Right cardiac atrium (tissue), 5 donors: ENCODE measurements at regions not wholly inside any gene's neighbourhood (a gene's known extent, or its start where the extent isn't known, plus 50 kb on each side); places are given as distances from the start of the nearest gene placed in this dataset.
A peak's percentile ranks its signal among the peaks of the same experiment; 100 is the strongest.

ENCODE experiments used
- ATAC-seq, 2 donors: fragments of 200-7000 bp; cut with Tn5 transposase; one replicate each; pipeline versions ENCODE4 v1.8.0 to v1.9.1; 2020; ENCODE audit warnings: moderate library complexity in 2 of 2, mild to moderate bottlenecking in 1 of 2
- DNase-seq, 3 donors: peaks; one replicate each; pipeline ENCODE4 v3.0.0-alpha.2; 2020
- H3K27ac ChIP-seq: one replicate; pipeline ENCODE4 v1.5.1; 2013; ENCODE audit warnings: mild to moderate bottlenecking, low read length, control low read depth, moderate library complexity
- H3K27me3 ChIP-seq: one replicate; pipeline ENCODE4 v1.6.1; 2013; ENCODE audit not compliant: control insufficient read depth, insufficient read depth
- H3K4me1 ChIP-seq: one replicate; pipeline ENCODE4 v1.6.1; 2013; ENCODE audit warnings: low read length; ENCODE audit not compliant: control insufficient read depth, insufficient read depth
- H3K4me3 ChIP-seq: one replicate; pipeline ENCODE4 v1.5.1; 2013; ENCODE audit warnings: low read length, control low read depth
- H3K9me3 ChIP-seq: one replicate; pipeline ENCODE4 v1.6.1; 2013; ENCODE audit warnings: low read length; ENCODE audit not compliant: control insufficient read depth
- WGBS: extraction: QIAGEN DNeasy Blood & Tissue Kit; methylation state at CpG from one replicate; pipeline ENCODE4 v1.1.7; 2013; 5-methylcytosine and 5-hydroxymethylcytosine counted together
- intact Hi-C, 4 donors: fragments of 100-400 bp; cut with DNase I; formaldehyde crosslinking; loops; one replicate each; pipeline versions ENCODE4 v1.11.0 to v1.14.0; 2022 to 2023
- donor health status: healthy with polysubstance abuse.
- donor health status: DM: no; HTN: yes; CAD: no.
- donor health status: DM: no; HTN: no; CAD: no.
- donor health status: DM: no; HTN: yes; CAD: no; lungs with severe emphysema.
- donor health status: DM: yes; HTN: yes; CAD: no.

DNA sequence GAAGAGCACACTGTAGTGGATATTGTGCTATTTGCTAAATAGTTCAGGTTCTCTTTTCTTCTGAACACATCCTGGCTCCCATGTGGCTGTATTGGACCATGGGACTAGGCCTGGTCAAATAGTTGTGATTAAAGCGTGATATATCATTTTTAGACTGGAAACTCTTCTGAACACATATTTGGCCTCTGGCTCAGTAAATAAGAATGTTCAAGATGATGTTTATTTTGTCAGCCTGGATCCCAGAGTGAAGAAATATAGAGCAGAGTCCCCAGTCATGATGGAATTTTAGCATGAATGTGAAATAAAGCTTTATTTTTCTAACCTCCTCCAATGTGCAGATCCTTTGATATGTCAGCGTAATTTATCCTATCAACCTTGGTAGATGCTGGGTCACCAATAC, 542.6 kb downstream of the ADGRL2 start:
- 83% methylated on average over 2 of the region's 2 CpGs for WGBS
- intact Hi-C loops = no loop called here
- no peak for ATAC-seq
- H3K27ac ChIP-seq = no peak overlapping the region
- no peaks in the 10 kb centered on the region for H3K9me3 ChIP-seq
- no peak overlapping the region for H3K4me3 ChIP-seq
- no peaks in the 10 kb centered on the region for H3K4me1 ChIP-seq
- no peak for DNase-seq
- H3K27me3 ChIP-seq = no peaks in the 10 kb centered on the region

DNA sequence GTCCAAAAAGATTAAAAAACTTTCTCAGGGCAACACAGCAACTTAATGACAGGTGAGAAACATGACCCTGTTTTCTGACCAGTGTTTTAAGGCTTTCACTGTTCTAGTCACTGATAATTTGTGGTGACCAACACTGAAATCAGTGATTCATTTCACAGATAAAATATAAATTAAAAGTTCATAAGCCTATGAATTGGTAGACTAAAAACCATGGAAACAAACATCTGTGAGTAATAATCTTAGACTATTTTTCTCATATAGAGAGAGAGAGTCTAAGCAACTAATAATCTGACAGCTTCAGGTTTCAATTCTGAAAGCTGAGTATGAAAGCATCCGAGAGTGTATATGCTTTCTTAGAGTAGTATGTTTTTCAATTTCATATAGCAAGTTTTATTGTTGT, 536.9 kb downstream of the ADGRL2 start:
- ATAC-seq (no peak), DNase-seq (no peak)
- no peak overlapping the region for H3K4me3 ChIP-seq
- H3K27me3 ChIP-seq = no peaks in the 10 kb centered on the region
- no peak overlapping the region for H3K27ac ChIP-seq
- 91% methylated on average over 1 of the region's 1 CpG for WGBS
- intact Hi-C loops = no loop called here
- no peaks in the 10 kb centered on the region for H3K4me1 ChIP-seq
- no peaks in the 10 kb centered on the region for H3K9me3 ChIP-seq

DNA sequence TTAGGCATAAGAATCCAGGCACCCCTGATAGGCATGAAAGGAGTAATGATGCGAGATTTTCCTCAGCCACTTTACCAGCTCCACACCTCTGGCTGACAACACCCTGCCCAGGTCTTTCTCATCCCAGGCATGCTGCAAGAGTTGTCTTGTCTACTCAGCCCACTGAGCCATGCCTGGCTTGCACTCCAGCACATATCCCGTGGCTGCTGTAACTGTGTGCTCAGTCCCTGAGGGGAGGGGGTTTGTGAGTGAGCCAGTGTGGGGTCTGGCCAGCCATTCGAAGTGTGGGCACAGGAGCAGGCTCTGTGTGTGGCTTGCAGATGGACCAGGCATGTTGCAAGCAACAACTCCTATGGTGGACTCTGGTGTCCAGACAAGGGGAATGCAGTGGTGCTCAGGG, 529.6 kb downstream of the ADGRL2 start:
- Histone ChIP-seq H3K27ac (no peak overlapping the region), H3K4me1 (no peaks in the 10 kb centered on the region), H3K4me3 (no peak overlapping the region), H3K27me3 (no peaks in the 10 kb centered on the region), H3K9me3 (no peaks in the 10 kb centered on the region)
- peak in 1 of 2 donors; percentile 29 for ATAC-seq
- DNase-seq = no peak
- intact Hi-C loops = no loop called here
- WGBS = 77% methylated on average over 3 of the region's 3 CpGs

DNA sequence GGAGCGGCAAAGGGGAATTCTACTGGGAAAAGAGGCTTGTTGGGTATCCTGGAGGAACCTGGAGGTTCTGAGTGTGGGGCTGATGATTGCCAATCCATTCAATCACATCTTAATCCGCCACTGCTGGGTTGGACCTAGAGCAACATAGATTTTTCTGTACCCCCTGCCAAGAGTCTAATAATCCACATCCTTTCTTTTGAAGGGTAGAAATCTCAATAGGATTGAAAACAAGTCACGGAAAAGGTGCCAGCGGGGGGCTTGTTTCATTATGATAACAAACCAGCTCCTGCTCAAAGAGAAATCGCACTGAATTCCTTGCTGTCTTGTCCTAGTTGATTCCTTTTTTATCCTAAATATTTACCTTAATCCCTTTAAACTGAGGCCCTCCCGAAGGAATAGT, 528.5 kb downstream of the ADGRL2 start:
- H3K27ac ChIP-seq = no peak overlapping the region
- 91% methylated on average over 6 of the region's 6 CpGs for WGBS
- intact Hi-C loops = no loop called here
- H3K27me3 ChIP-seq = no peaks in the 10 kb centered on the region
- ATAC-seq (no peak), DNase-seq (no peak)
- H3K9me3 ChIP-seq = no peaks in the 10 kb centered on the region
- no peak overlapping the region for H3K4me3 ChIP-seq
- H3K4me1 ChIP-seq = no peaks in the 10 kb centered on the region

DNA sequence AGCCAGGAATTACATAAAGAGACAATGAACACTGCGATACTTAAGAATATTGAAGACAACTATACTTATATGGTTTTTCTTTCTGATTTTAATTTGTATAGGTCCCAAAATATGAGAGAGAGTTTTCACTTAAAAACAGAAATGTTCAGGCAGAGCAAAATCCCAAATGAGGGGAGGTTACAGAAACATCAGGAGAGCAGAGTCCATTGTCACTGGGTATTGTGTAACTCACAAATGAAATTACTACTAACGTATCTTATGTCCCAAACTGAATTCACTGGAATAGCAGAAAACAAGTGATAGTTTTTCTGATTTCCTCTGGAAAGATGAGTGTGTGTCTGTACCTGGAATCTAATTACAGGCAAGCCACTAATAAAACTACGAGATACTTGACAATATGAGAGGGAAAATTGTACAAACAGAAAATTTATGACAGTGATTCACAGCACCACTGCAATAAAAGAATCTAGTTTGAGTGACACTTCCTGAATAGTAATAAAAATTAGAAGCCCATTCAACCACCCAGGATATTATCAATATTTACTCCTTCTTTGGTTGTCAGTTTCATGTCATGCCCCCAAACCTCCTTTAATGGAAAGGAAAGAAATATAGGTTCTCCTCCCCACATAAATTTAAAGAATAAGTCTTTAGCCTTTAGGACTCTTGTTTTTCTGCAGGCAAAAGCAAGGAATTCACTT, 522.6 kb downstream of the ADGRL2 start:
- no peaks in the 10 kb centered on the region for H3K27me3 ChIP-seq
- ATAC-seq (no peak), DNase-seq (no peak)
- intact Hi-C loops = no loop called here
- 92% methylated on average over 3 of the region's 3 CpGs for WGBS
- no peak overlapping the region for H3K4me3 ChIP-seq
- H3K27ac ChIP-seq = no peak overlapping the region
- H3K9me3 ChIP-seq = no peaks in the 10 kb centered on the region
- H3K4me1 ChIP-seq = no peaks in the 10 kb centered on the region

DNA sequence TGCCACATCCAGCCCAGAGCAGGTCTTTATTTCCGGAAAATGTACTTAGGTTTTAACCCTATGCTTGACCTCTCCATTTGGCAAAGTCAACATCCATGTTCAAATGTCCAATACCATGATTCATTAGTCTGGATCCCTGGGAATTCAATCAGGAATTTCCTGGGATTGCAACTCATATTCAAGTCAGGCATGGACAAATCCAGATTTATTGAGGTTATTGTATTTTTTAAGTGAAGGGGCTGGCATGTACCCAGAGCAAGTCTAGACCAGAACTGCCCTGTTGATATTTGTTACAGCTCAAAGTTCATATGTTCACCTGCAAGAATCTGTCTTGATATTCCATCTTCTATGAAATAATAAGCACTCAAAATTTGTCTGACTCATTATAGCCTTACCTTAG, 521.1 kb downstream of the ADGRL2 start:
- no peaks in the 10 kb centered on the region for H3K27me3 ChIP-seq
- DNase-seq (no peak), ATAC-seq (no peak)
- no peaks in the 10 kb centered on the region for H3K9me3 ChIP-seq
- H3K4me1 ChIP-seq = no peaks in the 10 kb centered on the region
- H3K4me3 ChIP-seq = no peak overlapping the region
- H3K27ac ChIP-seq = no peak overlapping the region
- intact Hi-C loops = no loop called here
- whole genome bisulfite sequencing = 86% methylated on average over 1 of the region's 1 CpG

- intact Hi-C loops = no loop called here
- Histone ChIP-seq H3K27me3 (no peaks in the 10 kb centered on the region), H3K4me1 (no peaks in the 10 kb centered on the region), H3K27ac (no peak overlapping the region), H3K4me3 (no peak overlapping the region), H3K9me3 (no peaks in the 10 kb centered on the region)
- no peak for ATAC-seq
- no peak for DNase-seq
These were observed 518.8 kb downstream of the ADGRL2 start for GRCh38 chr1:82319546-82319945.

GRCh38 chr1:82318921-82319320, 518.2 kb downstream of the ADGRL2 start:
- no peaks in the 10 kb centered on the region for H3K27me3 ChIP-seq
- intact Hi-C loops = no loop called here
- H3K9me3 ChIP-seq = no peaks in the 10 kb centered on the region
- no peak overlapping the region for H3K4me3 ChIP-seq
- no peak for ATAC-seq
- H3K27ac ChIP-seq = no peak overlapping the region
- H3K4me1 ChIP-seq = no peaks in the 10 kb centered on the region
- 78% methylated on average over 2 of the region's 2 CpGs for WGBS
- no peak for DNase-seq

DNA sequence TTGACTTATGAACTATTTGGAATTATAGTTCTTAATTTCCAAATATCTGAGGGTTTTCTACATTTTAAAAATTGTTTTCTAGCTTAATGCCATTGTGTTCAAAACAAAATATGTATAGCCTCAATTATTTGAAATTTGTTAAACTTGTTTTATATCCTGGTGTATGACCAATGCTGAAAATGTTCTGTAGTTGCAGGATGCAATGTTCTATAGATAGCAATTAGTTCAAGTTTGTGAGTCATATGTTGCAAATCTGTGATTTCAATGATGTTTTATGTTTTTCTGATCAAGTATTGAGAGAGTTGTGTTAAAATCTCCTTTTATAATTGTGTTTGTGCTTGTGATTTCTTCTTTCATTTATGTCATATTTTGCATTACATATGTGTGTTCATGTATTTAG, 517.5 kb downstream of the ADGRL2 start:
- H3K27ac ChIP-seq = no peak overlapping the region
- ATAC-seq (no peak), DNase-seq (no peak)
- intact Hi-C loops = no loop called here
- H3K4me3 ChIP-seq = no peak overlapping the region
- no peaks in the 10 kb centered on the region for H3K4me1 ChIP-seq
- H3K9me3 ChIP-seq = no peaks in the 10 kb centered on the region
- no peaks in the 10 kb centered on the region for H3K27me3 ChIP-seq

DNA sequence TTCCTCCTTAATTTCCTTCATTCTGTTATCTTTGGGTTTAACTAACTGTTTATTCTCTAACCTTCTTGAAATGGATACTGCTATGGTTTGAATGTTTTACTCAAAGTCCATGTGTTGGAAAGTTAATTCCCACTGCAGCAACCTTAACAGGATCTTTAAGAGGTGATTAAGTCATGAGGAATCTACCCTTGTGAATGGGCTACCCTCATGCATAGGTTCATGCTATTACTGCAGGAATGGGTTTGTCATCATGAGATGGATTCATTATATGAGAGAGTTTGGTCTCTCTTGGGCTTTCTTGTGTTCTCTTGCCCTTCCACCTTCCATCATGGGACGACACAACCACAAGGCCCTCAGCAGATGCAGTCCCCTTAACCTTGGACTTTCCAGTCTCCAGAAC, 516.9 kb downstream of the ADGRL2 start:
- no peak for ATAC-seq
- Histone ChIP-seq H3K27ac (no peak overlapping the region), H3K4me3 (no peak overlapping the region), H3K9me3 (no peaks in the 10 kb centered on the region), H3K27me3 (no peaks in the 10 kb centered on the region), H3K4me1 (no peaks in the 10 kb centered on the region)
- 95% methylated on average over 1 of the region's 1 CpG for WGBS
- intact Hi-C loops = no loop called here
- no peak for DNase-seq

DNA sequence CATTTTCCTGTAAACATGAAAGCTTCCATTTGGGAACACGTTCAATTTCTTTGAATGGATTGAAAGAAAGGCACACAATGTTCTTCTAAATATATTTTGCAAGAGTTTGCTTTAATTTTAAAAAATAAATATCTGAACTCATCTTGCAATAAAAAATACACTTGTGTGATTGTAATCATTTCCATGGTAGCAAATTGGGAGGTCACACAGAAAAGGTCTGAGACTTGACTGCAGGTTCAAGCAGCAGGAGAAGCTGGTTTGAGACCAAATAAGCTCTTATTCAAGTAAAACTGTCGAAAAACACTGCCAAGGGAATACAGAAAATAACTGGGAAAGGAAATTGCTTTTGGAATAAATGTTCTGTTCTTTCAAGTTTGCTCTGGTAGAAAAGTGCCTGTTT, 498.9 kb downstream of the ADGRL2 start:
- DNase-seq = no peak
- no peak overlapping the region for H3K27ac ChIP-seq

GRCh38 chr1:82299056-82299455, 498.3 kb downstream of the ADGRL2 start:
- Histone ChIP-seq H3K4me1 (no peaks in the 10 kb centered on the region), H3K4me3 (no peak overlapping the region), H3K9me3 (no peaks in the 10 kb centered on the region), H3K27ac (no peak overlapping the region), H3K27me3 (no peaks in the 10 kb centered on the region)
- WGBS = 74% methylated on average over 4 of the region's 4 CpGs
- no peak for DNase-seq
- ATAC-seq = no peak
- intact Hi-C loops = no loop called here

More for the DNA sequence above, 498.9 kb downstream of the ADGRL2 start:
- 45% methylated on average over 2 of the region's 2 CpGs for WGBS
- Histone ChIP-seq H3K4me1 (no peaks in the 10 kb centered on the region), H3K9me3 (no peaks in the 10 kb centered on the region), H3K27me3 (no peaks in the 10 kb centered on the region), H3K4me3 (no peak overlapping the region)
- intact Hi-C loops = no loop called here
- no peak for ATAC-seq
